ENCODE measurements at regions not wholly inside any gene's neighbourhood (a gene's known extent, or its start where the extent isn't known, plus 50 kb on each side); places are given as distances from the start of the nearest gene placed in this dataset.

DNA sequence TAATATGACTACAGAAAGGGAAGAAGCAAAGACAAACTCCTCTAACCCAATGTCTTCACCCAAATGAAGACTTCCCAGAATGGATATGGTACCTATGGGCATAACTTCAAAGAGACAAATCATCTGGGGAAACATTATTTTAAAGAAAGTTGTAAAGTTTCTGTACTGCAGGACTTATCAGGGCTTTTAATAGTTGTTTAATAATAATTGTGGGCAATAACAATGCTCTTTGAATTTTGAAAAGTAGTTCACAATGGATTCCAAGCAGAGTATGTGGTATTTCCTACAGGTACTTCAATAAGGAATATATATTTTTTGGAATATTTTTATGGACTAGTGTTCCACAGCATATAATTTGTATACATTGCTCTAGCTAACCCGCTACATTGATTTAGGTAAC lies 503.1 kb downstream of the MCTP2 start:
- TF ChIP-seq, protein P1, sequence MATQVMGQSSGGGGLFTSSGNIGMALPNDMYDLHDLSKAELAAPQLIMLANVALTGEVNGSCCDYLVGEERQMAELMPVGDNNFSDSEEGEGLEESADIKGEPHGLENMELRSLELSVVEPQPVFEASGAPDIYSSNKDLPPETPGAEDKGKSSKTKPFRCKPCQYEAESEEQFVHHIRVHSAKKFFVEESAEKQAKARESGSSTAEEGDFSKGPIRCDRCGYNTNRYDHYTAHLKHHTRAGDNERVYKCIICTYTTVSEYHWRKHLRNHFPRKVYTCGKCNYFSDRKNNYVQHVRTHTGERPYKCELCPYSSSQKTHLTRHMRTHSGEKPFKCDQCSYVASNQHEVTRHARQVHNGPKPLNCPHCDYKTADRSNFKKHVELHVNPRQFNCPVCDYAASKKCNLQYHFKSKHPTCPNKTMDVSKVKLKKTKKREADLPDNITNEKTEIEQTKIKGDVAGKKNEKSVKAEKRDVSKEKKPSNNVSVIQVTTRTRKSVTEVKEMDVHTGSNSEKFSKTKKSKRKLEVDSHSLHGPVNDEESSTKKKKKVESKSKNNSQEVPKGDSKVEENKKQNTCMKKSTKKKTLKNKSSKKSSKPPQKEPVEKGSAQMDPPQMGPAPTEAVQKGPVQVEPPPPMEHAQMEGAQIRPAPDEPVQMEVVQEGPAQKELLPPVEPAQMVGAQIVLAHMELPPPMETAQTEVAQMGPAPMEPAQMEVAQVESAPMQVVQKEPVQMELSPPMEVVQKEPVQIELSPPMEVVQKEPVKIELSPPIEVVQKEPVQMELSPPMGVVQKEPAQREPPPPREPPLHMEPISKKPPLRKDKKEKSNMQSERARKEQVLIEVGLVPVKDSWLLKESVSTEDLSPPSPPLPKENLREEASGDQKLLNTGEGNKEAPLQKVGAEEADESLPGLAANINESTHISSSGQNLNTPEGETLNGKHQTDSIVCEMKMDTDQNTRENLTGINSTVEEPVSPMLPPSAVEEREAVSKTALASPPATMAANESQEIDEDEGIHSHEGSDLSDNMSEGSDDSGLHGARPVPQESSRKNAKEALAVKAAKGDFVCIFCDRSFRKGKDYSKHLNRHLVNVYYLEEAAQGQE (IDR thresholded peaks at IDR 0.05; ENCODE audit: insufficient read depth in 1 of 2, low read depth in 2 of 2, low read length in 2 of 2): no peak
- TF ChIP-seq SIN3A (IDR thresholded peaks at IDR 0.05; ENCODE audit: borderline replicate concordance, insufficient read depth, low read length) (no peak), POLR2AphosphoS5 (IDR thresholded peaks at IDR 0.05; ENCODE audit: low read depth, low read length) (no peak), TAF1 (IDR thresholded peaks at IDR 0.05; ENCODE audit: borderline replicate concordance, insufficient read depth, low read length) (no peak), FOXP2 (optimal IDR thresholded peaks at IDR 0.05; ENCODE audit: borderline replicate concordance, extremely low read depth, extremely low read length, insufficient read depth) (no peak)

- no peak for TF ChIP-seq POLR2AphosphoS5 (IDR thresholded peaks at IDR 0.05; ENCODE audit: low read depth, low read length)
- TF ChIP-seq FOXP2 (optimal IDR thresholded peaks at IDR 0.05; ENCODE audit: borderline replicate concordance, extremely low read depth, extremely low read length, insufficient read depth): no peak
- no peak for TF ChIP-seq SIN3A (IDR thresholded peaks at IDR 0.05; ENCODE audit: borderline replicate concordance, insufficient read depth, low read length)
- TF ChIP-seq, protein P1 (IDR thresholded peaks at IDR 0.05; ENCODE audit: insufficient read depth in 1 of 2, low read depth in 2 of 2, low read length in 2 of 2): no peak
- no peak for TF ChIP-seq TAF1 (IDR thresholded peaks at IDR 0.05; ENCODE audit: borderline replicate concordance, insufficient read depth, low read length)
Measured at GRCh38 chr15:94736236-94736635, 504.9 kb downstream of the MCTP2 start.

GRCh38 chr15:94739639-94740038 lies 508.3 kb downstream of the MCTP2 start:
- TF ChIP-seq POLR2AphosphoS5 (IDR thresholded peaks at IDR 0.05; ENCODE audit: low read depth, low read length) (no peak), FOXP2 (optimal IDR thresholded peaks at IDR 0.05; ENCODE audit: borderline replicate concordance, extremely low read depth, extremely low read length, insufficient read depth) (no peak), SIN3A (IDR thresholded peaks at IDR 0.05; ENCODE audit: borderline replicate concordance, insufficient read depth, low read length) (no peak), TAF1 (IDR thresholded peaks at IDR 0.05; ENCODE audit: borderline replicate concordance, insufficient read depth, low read length) (no peak)
- TF ChIP-seq, protein P1 (IDR thresholded peaks at IDR 0.05; ENCODE audit: insufficient read depth in 1 of 2, low read depth in 2 of 2, low read length in 2 of 2): no peak

GRCh38 chr15:94740469-94740868 lies 509.1 kb downstream of the MCTP2 start:
- TF ChIP-seq TAF1 (IDR thresholded peaks at IDR 0.05; ENCODE audit: borderline replicate concordance, insufficient read depth, low read length) (no peak), SIN3A (IDR thresholded peaks at IDR 0.05; ENCODE audit: borderline replicate concordance, insufficient read depth, low read length) (no peak), POLR2AphosphoS5 (IDR thresholded peaks at IDR 0.05; ENCODE audit: low read depth, low read length) (no peak)
- TF ChIP-seq, protein P1 (IDR thresholded peaks at IDR 0.05; ENCODE audit: insufficient read depth in 1 of 2, low read depth in 2 of 2, low read length in 2 of 2): no peak

DNA sequence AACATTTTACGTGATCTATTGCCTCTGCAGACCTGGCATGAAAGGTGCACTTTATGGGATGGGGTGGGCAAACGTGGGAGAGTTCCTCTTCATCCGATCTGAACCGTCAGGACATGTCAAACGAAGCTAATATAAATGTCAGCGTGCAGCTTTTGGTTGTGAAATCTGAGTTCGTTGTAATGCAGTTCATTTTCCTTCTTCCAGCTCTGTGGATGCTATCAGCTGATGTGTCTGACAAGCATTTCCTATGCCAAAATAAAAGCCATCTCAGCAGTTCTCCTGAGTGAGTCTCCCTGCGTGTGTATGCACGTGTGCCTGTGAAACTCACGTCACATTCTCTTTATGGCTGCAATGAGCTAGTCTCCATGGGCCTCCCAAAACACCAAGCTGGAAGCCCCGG lies 512.3 kb downstream of the MCTP2 start:
- TF ChIP-seq FOXP2 (optimal IDR thresholded peaks at IDR 0.05; ENCODE audit: borderline replicate concordance, extremely low read depth, extremely low read length, insufficient read depth) (no peak), TAF1 (IDR thresholded peaks at IDR 0.05; ENCODE audit: borderline replicate concordance, insufficient read depth, low read length) (no peak), SIN3A (IDR thresholded peaks at IDR 0.05; ENCODE audit: borderline replicate concordance, insufficient read depth, low read length) (no peak), POLR2AphosphoS5 (IDR thresholded peaks at IDR 0.05; ENCODE audit: low read depth, low read length) (no peak)
- TF ChIP-seq, protein P1 (IDR thresholded peaks at IDR 0.05; ENCODE audit: insufficient read depth in 1 of 2, low read depth in 2 of 2, low read length in 2 of 2): no peak

Data from PFSK-1 (cell line).